Parathyroid adenoma (tissue), 2 donors: ENCODE measurements at regions not wholly inside any gene's neighbourhood (a gene's known extent, or its start where the extent isn't known, plus 50 kb on each side); places are given as distances from the start of the nearest gene placed in this dataset.

Source experiments
- H2AFZ ChIP-seq: fragments of 300-600 bp; sonication (generic); one replicate; pipeline ENCODE4 v1.7.0; 2017; ENCODE audit warnings: antibody characterized with exemption, mild to moderate bottlenecking
- H3K27ac ChIP-seq: fragments of 300-600 bp; sonication (generic); one replicate; pipeline ENCODE4 v1.7.0; 2017
- H3K27me3 ChIP-seq: fragments of 300-600 bp; sonication (generic); one replicate; pipeline ENCODE4 v1.7.0; 2017; ENCODE audit warnings: low read length; ENCODE audit not compliant: control insufficient read depth, insufficient read depth
- H3K36me3 ChIP-seq: fragments of 300-600 bp; sonication (generic); one replicate; pipeline ENCODE4 v1.7.0; 2017; ENCODE audit warnings: low read length; ENCODE audit not compliant: control insufficient read depth, insufficient read depth
- H3K4me1 ChIP-seq: fragments of 300-600 bp; sonication (generic); one replicate; pipeline ENCODE4 v1.7.0; 2017; ENCODE audit warnings: control low read depth
- H3K4me2 ChIP-seq: fragments of 300-600 bp; sonication (generic); one replicate; pipeline ENCODE4 v1.7.0; 2017; ENCODE audit warnings: low read length
- H3K4me3 ChIP-seq: fragments of 300-600 bp; sonication (generic); one replicate; pipeline ENCODE4 v1.7.0; 2017; ENCODE audit warnings: low read depth, low read length
- H3K79me2 ChIP-seq: fragments of 300-600 bp; sonication (generic); one replicate; pipeline ENCODE4 v1.7.0; 2017; ENCODE audit warnings: control low read depth
- H3K9ac ChIP-seq: fragments of 300-600 bp; sonication (generic); one replicate; pipeline ENCODE4 v1.7.0; 2017; ENCODE audit warnings: mild to moderate bottlenecking
- H3K9me3 ChIP-seq: fragments of 300-600 bp; sonication (generic); one replicate; pipeline ENCODE4 v1.7.0; 2017; ENCODE audit warnings: low read length; ENCODE audit not compliant: control insufficient read depth
- CTCF ChIP-seq: fragments of 300-600 bp; sonication (generic); IDR thresholded peaks from one replicate; pipeline ENCODE4 v1.7.0; 2017; ENCODE audit warnings: antibody characterized with exemption, mild to moderate bottlenecking
- donor health status: primary hyperparathyroidism.

GRCh38 chr13:104074326-104074725 lies 1008.1 kb upstream of the SLC10A2 start:
- H3K9ac ChIP-seq: no peak overlapping the region
- H3K27me3 ChIP-seq: no peaks in the 10 kb centered on the region
- H3K79me2 ChIP-seq: no peaks in the 10 kb centered on the region
- no peak overlapping the region for H3K4me3 ChIP-seq
- no peak overlapping the region for H3K27ac ChIP-seq
- no peaks in the 10 kb centered on the region for H3K36me3 ChIP-seq
- H3K4me1 ChIP-seq: no peaks in the 10 kb centered on the region
- no peak overlapping the region for H2AFZ ChIP-seq
- no peak overlapping the region for H3K4me2 ChIP-seq
- H3K9me3 ChIP-seq: no peaks in the 10 kb centered on the region
- no peak for TF ChIP-seq CTCF

- H2AFZ ChIP-seq: no peak overlapping the region
- no peaks in the 10 kb centered on the region for H3K79me2 ChIP-seq
- H3K27ac ChIP-seq: no peak overlapping the region
- H3K36me3 ChIP-seq: no peaks in the 10 kb centered on the region
- no peaks in the 10 kb centered on the region for H3K27me3 ChIP-seq
- H3K4me1 ChIP-seq: no peaks in the 10 kb centered on the region
- H3K4me3 ChIP-seq: no peak overlapping the region
- H3K9me3 ChIP-seq: no peaks in the 10 kb centered on the region
- H3K9ac ChIP-seq: no peak overlapping the region
- TF ChIP-seq CTCF: no peak
- H3K4me2 ChIP-seq: no peak overlapping the region
Observed at GRCh38 chr13:104071806-104072205, 1005.6 kb upstream of the SLC10A2 start.

GRCh38 chr13:104065328-104065727 lies 999.1 kb upstream of the SLC10A2 start:
- Histone ChIP-seq H3K36me3 (no peaks in the 10 kb centered on the region), H3K79me2 (no peaks in the 10 kb centered on the region), H3K9me3 (no peaks in the 10 kb centered on the region), H3K4me3 (no peak overlapping the region), H3K27me3 (no peaks in the 10 kb centered on the region), H3K27ac (no peak overlapping the region), H2AFZ (no peak overlapping the region), H3K9ac (no peak overlapping the region), H3K4me1 (no peaks in the 10 kb centered on the region), H3K4me2 (no peak overlapping the region)
- no peak for TF ChIP-seq CTCF

GRCh38 chr13:104057861-104058260 lies 991.6 kb upstream of the SLC10A2 start:
- Histone ChIP-seq H3K79me2 (no peaks in the 10 kb centered on the region), H3K36me3 (no peaks in the 10 kb centered on the region), H3K4me3 (no peak overlapping the region), H3K9me3 (no peaks in the 10 kb centered on the region), H3K4me1 (no peaks in the 10 kb centered on the region), H2AFZ (no peak overlapping the region), H3K9ac (no peak overlapping the region), H3K4me2 (no peak overlapping the region), H3K27me3 (no peaks in the 10 kb centered on the region), H3K27ac (no peak overlapping the region)
- no peak for TF ChIP-seq CTCF

- Histone ChIP-seq H3K79me2 (no peaks in the 10 kb centered on the region), H3K27me3 (no peaks in the 10 kb centered on the region), H2AFZ (no peak overlapping the region), H3K9ac (no peak overlapping the region), H3K4me1 (no peaks in the 10 kb centered on the region), H3K4me3 (no peak overlapping the region), H3K9me3 (no peaks in the 10 kb centered on the region), H3K4me2 (no peak overlapping the region), H3K27ac (no peak overlapping the region), H3K36me3 (no peaks in the 10 kb centered on the region)
- no peak for TF ChIP-seq CTCF
Observed at GRCh38 chr13:104045907-104046306, 979.7 kb upstream of the SLC10A2 start.
